HCT116 (cell line): ENCODE measurements at regions not wholly inside any gene's neighbourhood (a gene's known extent, or its start where the extent isn't known, plus 50 kb on each side); places are given as distances from the start of the nearest gene placed in this dataset.
"Not testable (repeated sequence)": the region's sequence is repeated elsewhere in the genome, so short reads cannot be mapped to it uniquely, and the experiment has no call there.

ENCODE experiments used
- EZH2phosphoT487 ChIP-seq: fragments of 200-600 bp; IDR thresholded peaks from 2 replicates; pipeline ENCODE4 v1.6.1; 2018; ENCODE audit warnings: antibody characterized with exemption, borderline replicate concordance
- POLR2A ChIP-seq: IDR thresholded peaks from 2 replicates; pipeline ENCODE4 v1.7.0; 2011; ENCODE audit warnings: borderline replicate concordance; ENCODE audit not compliant: insufficient read depth, insufficient read length; ENCODE audit errors: extremely low read depth
- POLR2AphosphoS5 ChIP-seq: IDR thresholded peaks from 2 replicates; pipeline ENCODE4 v1.6.1; 2011; ENCODE audit warnings: mild to moderate bottlenecking, low read depth, low read length, moderate library complexity
- YY1 ChIP-seq: IDR thresholded peaks from 2 replicates; pipeline ENCODE4 v1.6.1; 2011; ENCODE audit warnings: low read length, low read depth, moderate library complexity, mild to moderate bottlenecking; ENCODE audit not compliant: insufficient replicate concordance; ENCODE audit errors: extremely low read depth
- ZNF274 ChIP-seq: fragments of 200-500 bp; sonication (Bioruptor generic); IDR thresholded peaks from 2 replicates; pipeline ENCODE4 v1.6.1; 2014; ENCODE audit warnings: mild to moderate bottlenecking, low read depth, low read length, inconsistent platforms
- TF ChIP-seq, protein P1 (sequence below), 3 experiments: fragments of 200-600 bp in 1 of 3; sonication (generic) in 1 of 3; IDR thresholded peaks in 2 of 3; conservative IDR thresholded peaks in 1 of 3; 2 replicates each; pipeline ENCODE4 v1.5.1; 2012 to 2017; ENCODE audit warnings: low read depth in 2 of 3, low read length in 2 of 3, antibody characterized with exemption in 1 of 3, borderline replicate concordance in 1 of 3, control low read depth in 1 of 3, mild to moderate bottlenecking in 1 of 3, mixed read lengths in 1 of 3, mixed run types in 1 of 3, moderate library complexity in 1 of 3; ENCODE audit not compliant: insufficient read depth in 1 of 3
- TF ChIP-seq, protein P2 (sequence below): IDR thresholded peaks from 2 replicates; pipeline ENCODE4 v1.6.1; 2012

DNA sequence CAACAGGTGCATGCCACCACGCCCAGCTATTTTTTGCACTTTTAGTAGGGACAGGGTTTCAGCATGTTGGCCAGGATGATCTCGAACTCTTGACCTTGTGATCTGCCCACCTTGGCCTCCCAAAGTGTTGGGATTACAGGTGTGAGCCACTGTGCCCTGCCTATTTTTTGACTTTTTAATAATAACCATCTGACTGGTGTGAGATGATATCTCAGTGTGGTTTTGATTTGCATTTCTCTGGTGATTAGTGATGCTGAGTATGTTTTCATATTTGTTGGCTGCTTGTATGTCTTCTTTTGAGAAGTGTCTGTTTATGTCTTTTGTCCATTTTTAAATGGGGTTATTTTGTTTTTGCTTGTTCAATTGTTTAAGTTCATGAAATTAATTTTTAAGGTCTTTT is 63.7 kb downstream of the HLX start:
- TF ChIP-seq, protein P1, sequence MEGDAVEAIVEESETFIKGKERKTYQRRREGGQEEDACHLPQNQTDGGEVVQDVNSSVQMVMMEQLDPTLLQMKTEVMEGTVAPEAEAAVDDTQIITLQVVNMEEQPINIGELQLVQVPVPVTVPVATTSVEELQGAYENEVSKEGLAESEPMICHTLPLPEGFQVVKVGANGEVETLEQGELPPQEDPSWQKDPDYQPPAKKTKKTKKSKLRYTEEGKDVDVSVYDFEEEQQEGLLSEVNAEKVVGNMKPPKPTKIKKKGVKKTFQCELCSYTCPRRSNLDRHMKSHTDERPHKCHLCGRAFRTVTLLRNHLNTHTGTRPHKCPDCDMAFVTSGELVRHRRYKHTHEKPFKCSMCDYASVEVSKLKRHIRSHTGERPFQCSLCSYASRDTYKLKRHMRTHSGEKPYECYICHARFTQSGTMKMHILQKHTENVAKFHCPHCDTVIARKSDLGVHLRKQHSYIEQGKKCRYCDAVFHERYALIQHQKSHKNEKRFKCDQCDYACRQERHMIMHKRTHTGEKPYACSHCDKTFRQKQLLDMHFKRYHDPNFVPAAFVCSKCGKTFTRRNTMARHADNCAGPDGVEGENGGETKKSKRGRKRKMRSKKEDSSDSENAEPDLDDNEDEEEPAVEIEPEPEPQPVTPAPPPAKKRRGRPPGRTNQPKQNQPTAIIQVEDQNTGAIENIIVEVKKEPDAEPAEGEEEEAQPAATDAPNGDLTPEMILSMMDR (IDR thresholded peaks at IDR 0.05 in 2 of 3, conservative IDR thresholded peaks at IDR 0.05 in 1 of 3; ENCODE audit: borderline replicate concordance in 1 of 3, insufficient read depth in 1 of 3, low read depth in 2 of 3, low read length in 2 of 3): not testable (repeated sequence)
- TF ChIP-seq POLR2AphosphoS5, YY1, POLR2A, EZH2phosphoT487, ZNF274: not testable (repeated sequence)
- TF ChIP-seq, protein P2, sequence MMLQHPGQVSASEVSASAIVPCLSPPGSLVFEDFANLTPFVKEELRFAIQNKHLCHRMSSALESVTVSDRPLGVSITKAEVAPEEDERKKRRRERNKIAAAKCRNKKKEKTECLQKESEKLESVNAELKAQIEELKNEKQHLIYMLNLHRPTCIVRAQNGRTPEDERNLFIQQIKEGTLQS: not testable (repeated sequence)
